CD1c-positive myeloid dendritic cell (primary cell): ENCODE measurements at regions not wholly inside any gene's neighbourhood (a gene's known extent, or its start where the extent isn't known, plus 50 kb on each side); places are given as distances from the start of the nearest gene placed in this dataset.

Experiments
- DNase-seq: peaks from one replicate; pipeline ENCODE4 v3.0.0-alpha.2; 2016; ENCODE audit errors: extremely low spot score

DNA sequence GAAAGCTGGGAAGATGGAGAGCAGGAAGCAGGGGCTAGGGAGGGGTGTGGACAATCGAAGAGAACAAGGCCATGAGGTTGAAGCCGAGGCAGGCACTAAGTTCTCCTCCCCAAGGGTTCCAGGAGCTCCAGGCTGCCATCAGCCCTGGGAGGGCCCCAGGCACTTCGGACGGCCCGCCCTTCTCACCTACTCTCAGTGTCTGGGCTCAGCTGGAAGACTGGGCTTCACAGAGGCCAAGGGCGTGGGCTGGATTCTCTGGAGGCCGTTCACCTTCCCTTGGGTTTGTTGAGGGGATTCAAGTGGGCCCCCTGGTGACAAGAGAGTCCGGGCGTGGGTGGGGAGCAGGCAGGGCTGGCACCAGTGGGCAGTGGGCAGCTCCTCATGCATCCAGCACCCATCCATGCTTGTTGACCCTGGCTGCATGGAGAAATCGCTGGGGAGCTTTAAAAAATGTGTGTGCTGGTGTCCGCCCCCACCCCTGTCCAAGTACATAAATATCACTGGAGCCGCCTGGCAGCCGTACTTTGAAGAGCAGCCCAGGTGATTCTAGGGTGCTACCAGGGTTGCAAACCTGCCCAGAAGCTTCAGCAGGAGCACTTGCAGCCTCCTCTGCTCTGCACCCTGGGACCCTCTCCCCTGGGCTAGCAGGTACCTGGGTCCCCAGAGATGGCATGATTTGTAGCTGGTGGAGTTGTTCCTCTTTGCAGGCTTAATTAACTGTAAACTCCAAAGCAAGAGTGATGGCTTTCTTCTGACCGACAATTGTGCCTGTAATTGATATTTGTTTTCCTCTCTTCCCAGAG, 74.3 kb downstream of the RTL6 start:
- DNase-seq = no peak

DNA sequence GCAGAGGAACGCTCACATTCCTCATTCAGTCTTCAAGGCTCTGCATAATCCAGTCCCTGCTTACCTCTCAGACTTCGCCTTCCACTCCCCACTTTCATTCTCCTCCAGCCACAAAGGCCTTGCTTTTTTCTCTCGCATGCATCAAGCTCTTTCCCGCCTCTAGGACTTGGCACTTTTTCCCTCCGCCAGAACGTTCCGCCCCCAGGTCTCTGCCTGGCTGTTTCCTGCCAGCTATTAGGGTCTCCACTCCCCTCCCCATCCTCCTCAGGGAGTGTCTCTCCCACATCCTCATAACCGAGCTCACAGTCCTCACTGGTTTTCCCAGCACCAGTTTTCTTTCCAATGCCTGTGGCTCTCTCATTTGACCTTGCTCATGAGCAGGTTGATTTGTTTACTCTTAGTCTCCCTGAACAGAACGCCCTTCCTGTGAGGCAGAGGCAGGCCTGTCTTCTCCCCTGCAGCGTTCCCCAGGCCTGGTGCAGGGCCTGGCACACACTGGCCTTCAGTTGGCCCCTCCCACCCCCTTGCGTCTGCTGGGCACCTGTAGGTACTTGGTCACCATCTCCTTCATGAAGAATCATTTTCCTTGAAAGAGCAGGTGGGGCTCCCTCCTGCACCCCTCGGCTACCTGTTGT, 75.2 kb downstream of the RTL6 start:
- DNase-seq = no peak

DNA sequence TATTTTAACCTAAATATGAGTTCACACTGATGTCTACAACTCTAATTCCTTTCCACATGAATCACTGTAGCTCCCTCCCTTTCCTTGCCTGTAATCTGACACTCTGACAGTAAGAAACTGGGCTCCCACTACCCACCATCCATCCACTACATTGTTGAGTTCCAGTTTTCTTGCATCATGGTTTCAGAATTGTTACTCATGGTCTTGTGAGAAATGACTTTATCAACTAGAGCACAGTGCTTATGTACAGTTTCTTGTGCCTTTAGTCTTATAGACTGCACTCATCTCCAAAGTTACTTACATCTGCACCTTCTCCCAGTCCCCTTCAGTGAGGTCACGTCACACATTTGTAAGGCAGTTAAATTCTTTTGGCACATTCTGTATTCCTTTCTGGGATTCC, 78.6 kb downstream of the RTL6 start:
- no peak for DNase-seq

DNA sequence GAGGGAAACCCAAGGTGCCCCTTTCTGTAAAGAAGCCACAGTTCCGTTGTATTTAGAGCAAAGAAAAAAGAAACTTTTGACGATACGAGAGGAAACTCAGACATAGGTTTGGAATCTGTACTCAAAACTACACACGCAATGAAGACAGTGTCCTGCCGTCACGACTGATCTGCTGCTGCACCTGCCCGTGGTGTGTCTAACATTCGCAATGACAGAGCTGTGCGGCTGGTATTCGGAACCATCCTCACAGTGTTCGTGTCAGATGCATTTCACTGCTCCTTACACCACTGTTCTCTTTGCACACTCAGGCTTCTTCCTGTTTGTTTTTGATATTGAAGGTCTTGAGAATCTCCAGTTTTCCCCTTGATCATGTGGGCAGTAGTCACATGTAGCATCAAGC, 84.8 kb downstream of the RTL6 start:
- DNase-seq = no peak

DNA sequence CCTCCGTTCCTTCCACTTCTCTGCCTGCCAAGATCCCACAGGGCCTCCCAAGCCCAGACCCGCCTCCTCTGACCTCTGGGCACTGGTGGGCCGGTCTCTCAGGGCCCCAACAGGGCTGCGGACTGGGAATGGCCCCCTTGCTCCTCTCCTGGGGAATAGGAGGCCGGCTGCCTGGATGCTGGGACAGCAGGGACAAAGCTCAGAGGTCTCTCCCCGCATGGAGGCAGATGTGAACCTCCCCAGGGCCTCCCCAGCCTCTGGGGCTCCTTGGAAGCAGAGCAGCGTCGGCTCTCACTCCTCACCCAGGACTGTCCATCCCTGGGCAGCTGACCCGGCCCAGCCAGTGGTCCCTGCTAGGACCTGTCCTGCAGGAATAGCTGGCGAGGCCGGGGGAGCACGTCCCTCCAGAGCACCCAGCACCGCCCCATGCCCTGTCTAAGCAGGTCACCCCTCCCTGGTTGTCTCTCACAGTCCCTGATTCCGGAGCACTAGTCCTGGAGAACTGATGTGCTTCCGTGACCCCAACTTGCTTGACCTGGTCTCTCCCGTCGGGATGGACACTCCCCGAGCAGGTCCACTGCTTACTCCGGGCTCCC, 85.8 kb downstream of the RTL6 start:
- DNase-seq = no peak

DNA sequence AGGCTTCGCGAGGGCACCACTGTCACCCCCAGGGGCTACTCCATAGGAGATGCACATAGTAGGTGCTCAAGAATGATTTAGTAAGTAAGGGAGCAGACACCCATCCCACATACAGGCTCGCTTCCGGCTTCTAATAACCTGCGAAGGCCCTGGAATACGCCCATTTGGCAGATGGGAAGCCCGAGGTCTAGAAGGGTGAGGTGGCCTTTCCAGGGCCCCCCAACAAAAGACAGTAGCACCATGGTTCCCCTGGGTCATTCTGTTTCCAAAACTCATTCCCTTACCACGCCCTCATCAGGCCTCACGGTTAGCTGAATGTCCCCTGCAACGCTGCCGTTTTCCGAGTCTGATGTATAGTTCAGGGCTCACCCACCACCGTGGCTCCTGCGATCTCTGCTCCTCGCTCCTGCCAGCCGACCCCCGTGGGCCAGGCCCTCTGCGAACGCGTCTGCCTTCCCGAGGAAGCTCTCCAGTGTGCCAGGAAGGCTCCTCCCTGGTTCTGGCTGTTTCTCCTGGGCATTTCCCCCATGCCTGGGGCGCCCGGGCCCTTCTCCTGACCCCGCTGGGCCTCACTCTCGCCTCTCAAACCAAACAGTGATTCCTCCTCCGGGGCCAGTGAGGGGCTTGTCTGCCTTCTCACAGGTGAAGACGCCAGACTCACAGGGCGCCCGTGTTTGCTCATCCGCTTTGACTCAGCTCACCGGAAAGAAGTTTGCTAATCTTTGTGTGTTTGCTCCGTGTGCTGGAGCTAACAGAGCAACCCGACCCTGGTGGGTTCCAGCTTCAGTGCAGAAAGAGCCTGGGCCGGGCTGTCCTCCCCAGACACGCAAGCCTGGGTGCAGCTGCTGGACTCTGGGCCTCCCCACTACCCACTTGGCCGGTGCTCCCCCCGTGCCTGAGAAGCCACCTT, 86.6 kb downstream of the RTL6 start:
- no peak for DNase-seq

DNA sequence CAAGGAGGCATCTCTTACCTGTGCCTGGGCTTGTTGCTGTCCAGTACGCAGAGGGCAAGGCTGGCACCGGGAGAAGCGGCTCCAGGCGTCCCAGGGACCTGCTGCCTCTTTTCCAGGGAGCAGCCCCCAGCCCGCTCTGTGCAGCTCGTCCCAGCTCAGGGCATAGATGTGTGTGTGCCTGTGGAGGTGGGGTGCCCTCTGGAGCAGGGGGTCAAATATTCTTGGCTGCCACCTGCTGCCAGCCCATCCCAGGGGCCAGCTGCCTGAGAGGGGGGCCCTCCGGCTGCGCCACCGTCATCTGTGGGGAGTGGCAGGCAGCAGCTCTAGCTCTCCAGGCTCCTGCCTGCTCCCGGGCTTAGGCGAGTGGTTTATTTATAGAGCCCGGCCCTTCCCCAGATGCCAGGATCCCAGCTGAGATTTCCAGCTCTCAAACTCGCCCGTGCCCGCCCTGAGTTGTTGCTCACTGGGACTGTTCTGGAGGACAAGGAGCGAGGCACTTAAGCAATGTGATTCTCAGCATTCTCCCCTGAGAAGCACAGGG, 87.5 kb downstream of the RTL6 start:
- no peak for DNase-seq

DNA sequence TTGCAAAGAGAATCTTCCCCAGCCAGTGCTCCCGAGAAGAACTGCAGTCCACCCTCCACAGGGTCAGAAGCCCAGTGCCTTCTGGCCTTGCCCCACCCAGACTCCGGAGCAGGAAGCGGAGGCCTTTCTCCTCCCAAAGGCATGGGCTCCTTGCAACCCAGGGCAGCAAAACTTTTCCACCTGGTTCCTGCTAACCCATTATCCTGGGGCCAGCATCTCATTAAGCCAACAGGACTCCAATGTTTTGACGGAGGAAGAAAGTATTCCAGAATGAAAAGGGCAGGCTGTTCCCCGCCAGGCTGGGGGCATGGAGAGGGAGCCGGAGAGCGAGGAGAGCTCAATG, 88.1 kb downstream of the RTL6 start:
- DNase-seq = no peak

DNA sequence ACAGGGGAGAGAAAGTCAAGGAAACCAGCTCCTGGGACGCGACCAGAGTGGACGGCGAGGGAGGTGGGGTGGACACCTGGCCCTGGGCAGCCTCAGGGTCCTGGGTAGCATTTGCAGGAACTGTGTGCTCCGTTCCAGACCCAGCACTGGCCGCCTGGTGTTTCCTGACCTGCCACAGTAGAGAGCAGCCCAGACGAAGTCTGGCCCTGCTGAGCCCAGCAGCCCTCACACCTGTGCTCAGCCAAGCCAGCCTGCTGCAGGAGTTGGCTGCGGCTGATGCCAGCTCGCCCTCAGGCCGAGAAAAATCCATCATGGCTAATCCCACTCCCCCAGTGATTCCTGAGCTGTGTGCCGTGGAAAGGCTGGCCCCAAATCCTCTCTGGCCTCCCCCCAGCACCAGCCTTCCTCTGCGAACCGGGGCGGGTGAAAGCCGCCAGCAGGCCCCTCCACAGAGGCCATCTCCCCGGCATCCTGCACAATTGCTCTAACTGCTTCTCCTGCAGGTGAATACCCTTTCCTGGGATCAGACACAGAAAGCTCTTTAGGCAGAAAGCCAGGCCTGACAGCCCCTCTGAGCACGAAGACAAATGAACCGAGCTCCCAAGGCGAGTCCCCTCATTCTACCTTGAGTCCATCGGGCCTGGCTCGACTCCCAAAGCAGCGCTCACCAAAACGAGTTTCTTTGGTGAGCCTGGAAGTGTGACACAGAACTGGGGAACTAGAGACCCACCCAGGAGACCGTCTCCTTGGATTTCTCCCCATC, 88.6 kb downstream of the RTL6 start:
- no peak for DNase-seq

DNA sequence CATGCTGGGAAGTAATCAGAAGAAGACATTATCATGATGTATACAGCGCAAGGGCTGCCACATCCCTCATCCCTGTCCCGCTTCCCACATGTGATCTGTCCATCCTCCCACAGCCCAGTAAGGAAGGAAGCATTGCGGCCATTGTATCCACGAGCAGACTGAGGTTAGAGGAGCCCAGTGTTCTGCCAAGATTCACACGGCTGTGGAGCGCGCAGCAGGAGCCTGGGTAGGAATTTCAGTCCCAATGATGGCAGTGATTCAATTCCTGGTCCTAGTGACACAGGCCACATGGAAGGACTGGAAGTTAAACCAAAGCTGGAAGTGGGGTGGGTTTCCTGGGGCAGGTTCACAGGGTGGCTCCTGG, 89.2 kb downstream of the RTL6 start:
- no peak for DNase-seq

DNA sequence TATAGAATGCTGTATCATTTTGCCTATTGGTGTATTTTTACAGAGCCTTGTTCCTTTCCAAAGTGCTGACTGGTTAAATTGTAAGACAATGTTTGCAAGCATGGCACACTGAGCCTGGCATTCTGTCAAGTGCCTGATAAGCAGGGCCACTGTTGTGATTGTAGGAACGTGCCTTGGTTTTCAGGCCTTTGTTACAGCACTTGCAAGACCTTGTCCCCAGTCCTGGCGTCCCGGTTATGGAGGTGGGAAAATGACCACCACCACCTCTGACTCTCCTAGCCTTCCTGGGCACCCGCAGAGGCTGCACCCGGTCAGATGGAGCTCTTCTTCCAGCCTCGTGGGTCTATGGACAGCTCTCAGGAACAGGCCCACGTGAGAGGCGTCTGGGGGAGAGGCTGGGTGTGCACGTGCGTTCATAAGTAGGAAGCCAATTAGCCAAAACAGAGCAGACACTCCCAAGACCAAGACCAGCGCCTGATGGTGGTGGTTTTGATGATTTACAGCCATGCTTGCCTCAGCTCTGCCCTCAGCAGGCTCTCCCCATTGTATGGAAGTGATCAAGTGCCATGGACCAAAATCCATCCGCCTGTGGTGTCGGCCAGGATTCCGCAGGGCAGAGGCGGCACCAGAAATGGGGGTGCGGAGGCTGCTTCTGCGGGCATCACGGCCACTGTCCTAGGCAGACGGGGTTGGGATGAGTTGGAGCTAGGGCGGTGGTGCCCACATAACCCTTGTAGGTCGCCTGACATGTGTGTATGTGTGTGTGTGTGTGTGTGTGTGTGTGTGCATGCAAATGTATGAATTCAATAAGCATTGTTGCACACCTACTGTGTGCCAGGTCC, 89.8 kb downstream of the RTL6 start:
- no peak for DNase-seq

DNA sequence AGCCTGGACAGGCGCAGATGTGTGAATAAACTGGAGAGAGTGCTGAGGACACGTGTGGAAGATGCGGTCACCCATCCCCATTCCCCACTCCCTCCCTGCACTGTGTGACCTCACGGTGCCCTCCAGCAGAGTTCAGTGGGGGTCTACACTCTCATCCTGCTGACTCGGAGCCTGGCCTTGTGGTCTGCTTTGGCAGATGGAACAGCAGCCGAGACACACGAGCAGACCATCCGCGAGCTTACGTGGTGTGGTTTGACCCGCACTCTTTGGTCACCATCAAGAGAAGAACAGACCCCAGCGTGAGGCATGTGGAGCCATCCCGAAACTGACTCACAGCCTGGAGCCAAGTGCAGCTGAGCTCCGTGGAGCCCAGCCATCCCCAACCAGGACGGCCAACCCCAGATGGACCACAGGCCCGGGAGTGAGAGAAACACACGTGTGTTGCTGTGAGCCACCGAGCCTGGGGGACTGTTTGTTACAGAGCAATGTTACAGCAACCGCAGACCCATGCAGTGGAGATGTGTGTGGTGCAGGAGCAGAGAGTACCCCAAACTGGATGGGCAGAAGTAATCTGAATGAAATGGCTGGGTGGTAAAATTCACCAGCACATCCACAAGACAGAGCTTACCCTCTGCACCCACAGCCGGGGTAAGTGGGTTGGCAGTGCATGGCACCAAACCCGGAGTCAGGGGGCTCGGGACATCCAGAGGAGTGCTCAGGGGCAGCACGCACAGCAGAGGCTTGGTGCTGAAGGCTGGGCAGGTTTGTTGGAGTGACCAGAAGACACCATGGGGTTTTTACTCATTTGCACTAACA, 90.7 kb downstream of the RTL6 start:
- no peak for DNase-seq

DNA sequence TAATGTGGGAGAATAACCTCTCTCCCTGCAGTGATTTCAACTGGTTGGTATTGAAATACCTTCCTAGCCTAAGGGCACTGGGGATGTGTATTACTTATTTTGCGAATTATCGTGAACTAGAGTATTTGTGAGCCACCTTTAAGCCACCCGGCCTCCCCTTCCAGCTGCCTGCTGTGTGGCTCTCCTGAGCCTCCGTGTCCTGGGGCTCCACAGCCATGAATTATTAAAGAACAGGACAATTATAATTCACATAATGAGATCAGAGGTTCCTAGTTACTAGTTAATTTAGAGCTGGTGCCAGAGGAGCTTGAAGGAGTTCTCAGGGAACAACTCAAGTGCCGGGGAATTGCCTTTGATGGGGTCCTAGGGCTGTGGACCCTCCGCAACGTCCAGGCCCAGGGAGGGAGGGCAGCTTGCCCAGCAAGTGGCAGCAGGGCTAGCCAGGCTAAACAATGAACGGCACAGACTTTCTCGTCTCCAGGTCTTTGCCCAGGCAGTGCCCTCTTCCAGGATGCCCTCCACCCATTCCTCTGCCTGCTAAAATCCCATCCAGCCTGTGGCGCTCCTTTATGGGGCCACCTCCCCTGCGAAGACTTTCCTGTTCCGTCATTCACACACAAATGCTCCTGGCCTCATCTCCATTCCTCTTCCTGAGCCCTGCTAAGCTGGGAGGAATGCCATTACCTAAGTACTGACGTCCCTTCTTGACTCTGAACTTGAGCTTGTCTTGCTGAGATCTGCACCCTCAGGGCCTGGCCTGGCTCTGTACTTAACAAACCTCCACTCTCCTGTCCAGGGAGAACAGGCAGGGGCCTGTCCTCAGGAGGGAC, 91.5 kb downstream of the RTL6 start:
- no peak for DNase-seq

DNA sequence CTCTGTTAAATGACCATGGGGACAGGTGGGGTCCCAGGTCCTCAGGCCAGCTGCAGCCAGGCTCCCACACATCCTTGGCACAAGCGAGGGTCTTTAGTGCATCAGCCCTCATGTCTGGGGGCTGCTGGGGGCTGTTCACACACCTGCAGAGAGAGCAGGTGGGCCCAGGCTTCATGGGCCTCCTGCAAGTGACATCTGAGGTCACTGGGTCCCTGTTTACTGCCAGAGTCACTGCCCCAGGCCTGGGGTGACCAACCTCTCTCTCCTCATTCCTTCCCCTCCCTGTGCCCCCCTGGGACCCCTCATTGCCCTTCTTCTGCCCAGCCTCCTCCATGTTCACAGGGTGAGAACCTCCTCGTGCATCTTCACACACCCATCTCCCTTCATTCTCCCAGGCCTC, 92.4 kb downstream of the RTL6 start:
- no peak for DNase-seq

DNA sequence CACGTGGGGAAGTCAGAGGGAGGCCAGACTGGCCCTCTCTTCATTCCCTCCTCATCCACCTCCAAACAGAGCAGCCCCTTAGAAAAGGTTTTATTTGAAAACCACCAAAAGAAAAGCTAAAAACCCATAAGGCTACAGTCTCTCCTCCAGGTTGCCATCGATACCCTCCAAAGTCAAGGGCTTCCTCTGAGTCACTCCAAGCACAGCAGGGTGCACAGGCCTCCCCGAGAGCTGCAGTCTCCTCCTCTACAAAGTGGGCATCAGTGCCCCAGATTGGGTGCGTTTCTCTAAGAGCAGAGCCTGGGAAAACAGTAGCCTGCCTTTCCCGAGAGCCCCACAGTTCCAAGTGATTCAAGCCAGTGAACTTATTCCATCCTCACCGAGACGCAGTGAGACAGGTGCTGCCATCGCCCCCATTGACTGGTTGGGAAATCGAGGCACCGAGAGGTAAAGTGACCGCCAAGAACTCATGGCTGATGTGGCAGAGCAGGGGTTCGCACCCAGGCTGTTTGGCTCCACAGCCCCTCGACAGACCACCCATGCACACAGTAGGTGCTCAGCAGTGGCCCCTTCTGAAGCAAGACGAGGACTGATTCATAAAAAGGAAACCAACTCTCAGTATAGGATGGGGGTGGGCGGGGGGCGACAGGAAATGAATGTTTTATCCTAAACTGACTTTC, 91.7 kb upstream of the SHISAL1 start:
- DNase-seq = no peak

DNA sequence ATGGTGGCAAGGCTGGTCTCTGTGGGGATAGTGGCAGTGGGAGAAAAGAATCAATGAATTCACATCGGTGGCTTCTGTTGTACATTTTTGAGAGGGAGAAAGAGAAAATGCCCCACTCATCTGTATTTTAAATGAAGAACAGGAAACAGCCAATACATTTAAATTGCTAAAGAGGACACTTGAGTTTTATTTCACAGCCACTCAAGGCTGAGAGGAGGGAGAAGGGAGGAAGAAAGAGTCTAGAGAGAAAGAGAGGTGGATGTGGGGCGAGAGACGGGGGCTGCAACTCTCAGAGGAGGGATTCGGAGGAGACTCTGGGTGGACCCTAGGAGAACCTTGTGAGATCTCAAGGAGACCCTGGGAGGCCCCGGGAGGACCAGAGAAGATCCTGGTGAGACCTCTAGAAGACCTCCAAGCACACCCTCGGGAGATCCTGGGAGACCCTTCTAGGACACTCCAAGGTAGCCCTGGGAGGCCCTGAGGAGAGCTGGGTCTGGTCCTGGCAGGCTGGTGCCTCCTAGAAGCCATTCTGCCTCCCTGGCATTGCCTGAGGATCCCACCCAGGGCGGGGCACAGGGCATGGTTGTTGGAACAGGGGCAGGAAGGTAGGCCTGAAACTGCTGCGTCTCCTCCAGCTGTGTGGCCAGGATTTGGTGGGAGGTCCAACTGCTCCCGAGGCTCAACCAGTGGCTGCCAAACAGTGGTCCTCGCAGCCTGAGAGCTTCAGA, 91.0 kb upstream of the SHISAL1 start:
- no peak for DNase-seq

DNA sequence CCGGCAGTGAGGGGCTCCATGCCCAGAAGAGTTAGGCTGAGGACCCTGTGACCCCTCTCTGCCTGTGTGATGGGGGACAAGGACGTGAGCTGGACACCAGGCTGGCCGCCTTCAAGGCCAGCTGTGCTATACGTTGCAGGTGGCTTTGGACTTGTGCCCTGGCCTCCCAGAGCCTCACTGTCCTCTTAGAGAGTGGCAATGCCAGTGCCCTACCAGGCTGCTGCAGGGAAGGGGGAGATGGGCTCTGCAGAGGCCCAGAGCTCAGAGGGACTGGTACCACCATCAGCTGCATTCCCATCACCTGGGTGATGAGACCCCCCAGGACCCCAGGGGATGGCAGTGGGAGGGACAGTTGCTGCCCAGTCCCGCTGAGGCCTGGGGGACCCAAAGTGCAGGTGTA, 90.4 kb upstream of the SHISAL1 start:
- no peak for DNase-seq
